NCI-H524 treated with DMSO at 0.1 percent for 48 hours (cell line): ENCODE measurements at regions not wholly inside any gene's neighbourhood (a gene's known extent, or its start where the extent isn't known, plus 50 kb on each side); places are given as distances from the start of the nearest gene placed in this dataset.

Source experiments
- DNase-seq: peaks from one replicate; lab custom pipeline; 2025; lab: John Stamatoyannopoulos, UW

DNA sequence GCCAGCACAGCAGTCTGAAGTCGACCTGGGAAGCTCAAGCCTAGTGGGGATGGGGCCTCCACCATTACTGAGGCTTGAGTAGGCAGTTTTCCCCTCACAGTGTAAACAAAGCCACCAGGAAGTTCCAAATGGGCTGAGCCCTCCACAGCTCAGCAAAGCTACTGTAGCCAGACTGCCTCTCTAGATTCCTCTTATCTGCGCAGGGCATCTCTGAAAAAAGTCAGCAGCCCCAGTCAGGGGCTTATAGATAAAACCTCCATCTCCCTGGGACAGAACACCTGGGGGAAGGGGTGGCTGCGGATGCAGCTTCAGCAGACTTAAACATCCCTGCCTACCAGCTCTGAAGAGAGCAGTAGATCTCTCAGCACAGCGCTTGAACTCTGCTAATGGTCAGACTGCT lies 218.4 kb upstream of the VRK2 start:
- DNase-seq = no peak

DNA sequence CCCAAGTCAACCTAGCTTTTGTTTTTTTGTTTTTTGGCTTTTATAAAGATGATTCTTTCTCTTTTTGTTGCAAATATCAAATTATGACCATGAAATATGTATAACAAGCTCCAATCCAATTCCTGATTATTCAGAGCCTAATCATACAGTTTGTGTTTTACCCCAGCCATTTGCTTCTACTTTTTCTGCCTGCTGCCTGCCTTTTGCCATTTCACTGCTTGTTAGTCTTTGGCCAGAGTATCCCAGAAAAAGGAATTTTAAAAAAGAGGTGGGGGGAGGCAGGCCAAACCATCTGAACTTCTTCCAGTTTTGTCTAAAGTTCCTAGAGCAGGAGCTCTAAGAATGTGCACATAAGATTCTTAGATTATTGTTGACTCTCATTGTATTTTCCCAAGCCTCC lies 211.9 kb upstream of the VRK2 start:
- no peak for DNase-seq

DNA sequence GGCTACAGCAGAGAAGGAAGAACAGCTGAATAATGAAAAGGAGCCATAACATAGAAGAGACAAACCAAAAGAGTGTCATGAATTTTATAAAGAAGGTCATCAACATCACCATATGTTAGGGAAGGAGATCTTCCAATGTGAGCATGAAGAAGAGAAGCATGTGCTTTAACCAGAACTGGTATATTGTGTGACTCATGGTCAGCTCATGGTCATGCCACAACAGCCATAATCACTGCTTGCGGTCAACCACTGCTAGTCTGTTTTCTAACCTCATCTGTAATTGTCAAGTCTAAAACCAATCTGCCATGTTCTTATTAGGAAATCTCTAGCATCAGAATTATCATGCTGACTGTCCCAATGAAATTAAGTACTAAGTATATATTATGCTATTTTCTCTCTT lies 204.1 kb upstream of the VRK2 start:
- DNase-seq = no peak

DNA sequence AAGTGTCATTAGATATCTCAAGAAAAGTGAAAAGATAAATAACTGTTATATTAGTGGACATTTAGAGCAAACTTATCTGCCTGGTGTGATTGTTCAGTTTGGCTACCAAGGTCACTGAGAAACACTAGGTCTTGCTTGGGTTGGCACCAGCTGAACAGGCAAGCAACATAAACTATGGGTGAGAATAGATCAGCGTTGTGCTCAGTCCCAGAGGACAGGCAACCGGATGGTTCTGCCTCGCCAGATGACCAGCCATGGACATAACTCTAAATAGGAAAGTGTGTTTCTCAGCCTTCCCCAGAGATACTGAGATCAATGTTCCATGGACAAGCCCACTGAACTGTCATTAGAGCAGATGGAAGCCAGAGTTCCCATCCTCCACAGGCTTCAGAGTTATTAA lies 203.4 kb upstream of the VRK2 start:
- no peak for DNase-seq

DNA sequence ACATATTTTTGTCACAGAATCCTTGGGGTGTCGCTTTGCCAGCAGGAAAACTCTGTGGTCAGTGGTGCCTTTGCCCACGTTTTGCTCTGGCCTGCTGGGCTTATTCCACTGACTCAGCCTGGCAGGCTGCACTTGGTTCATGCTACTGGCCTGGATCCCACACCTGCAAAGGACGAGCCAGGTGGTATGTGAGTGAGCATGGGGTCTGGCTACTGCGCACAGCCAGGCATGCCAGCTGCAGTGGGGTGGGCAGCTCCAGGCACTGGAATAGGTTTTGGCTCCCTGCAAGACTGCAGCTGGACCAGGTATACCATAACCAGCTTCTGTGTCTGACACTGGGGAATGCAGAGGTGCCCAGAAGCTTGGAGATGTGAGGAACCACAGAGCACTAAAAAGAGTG lies 197.9 kb upstream of the VRK2 start:
- no peak for DNase-seq

DNA sequence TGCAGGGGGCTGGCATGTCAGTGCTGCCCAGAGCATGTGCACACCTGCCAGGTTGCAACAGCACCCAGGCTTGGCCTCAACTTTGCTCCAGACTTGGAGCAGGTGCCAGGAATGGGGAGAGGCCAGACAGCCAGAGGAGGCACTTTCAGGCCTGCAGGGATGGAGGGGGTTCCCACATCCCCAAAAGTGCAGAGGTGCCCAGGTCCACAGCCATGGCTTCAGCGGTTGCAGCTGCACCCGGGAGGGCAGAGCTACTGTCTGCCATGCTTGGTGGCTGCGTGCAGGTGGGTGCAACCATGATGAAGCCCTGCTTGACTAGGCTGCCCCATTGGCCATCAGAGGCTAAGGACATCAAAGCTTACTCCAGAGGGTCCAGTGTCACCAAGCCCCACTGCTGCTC lies 196.8 kb upstream of the VRK2 start:
- DNase-seq = no peak

DNA sequence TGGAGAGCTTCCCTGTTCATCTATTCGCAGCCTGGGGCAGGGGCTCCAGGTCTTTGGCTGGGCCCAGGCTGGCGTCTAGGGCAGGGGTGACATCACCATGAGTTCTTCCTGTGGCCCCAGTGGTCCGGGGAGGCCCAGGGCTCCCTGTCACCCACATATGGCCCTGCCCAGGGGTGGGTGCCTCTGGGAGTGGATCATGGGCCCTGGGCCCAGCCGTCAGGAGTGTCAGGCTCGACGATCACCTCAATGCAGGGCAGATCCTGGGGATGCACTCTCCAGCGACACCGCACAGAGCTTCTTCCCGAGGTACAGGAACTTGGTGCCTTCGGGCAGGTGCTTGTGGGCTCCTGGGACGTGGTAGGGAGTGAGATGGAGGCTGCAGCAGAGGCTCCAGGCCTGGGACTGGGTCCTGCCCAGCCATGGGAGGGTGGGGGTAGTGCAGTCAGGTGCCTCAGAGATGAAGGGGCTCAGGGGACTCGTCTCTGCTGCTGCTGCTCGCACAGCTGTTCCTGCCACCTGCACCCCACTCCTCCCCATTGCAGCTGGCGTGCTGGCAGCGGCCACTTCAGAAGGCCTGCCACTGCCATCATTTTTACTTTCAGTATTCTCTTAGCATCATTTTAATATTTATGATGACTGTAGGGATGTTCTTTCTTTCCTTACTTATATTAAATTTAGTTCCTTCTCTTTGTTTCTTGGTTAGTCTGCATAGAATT lies 196.0 kb upstream of the VRK2 start:
- no peak for DNase-seq

DNA sequence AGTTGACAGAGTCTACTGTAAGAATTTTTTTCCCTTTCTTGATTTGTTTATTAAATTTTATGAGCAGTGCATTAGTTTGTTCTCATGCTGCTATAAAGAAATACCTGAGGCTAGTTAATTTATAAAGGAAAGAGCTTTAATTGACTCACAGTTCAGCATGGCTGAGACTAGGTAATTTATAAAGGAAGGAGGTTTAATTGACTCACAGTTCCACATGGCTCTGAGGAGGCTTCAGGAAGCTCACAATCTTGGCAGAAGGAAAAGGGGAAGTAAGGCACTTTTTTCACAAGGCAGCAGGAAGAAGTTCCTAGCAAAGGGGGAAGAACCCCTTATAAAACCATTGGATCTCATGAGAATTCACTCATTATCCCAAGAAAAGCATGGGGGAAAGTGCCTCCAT lies 191.4 kb upstream of the VRK2 start:
- no peak for DNase-seq

DNA sequence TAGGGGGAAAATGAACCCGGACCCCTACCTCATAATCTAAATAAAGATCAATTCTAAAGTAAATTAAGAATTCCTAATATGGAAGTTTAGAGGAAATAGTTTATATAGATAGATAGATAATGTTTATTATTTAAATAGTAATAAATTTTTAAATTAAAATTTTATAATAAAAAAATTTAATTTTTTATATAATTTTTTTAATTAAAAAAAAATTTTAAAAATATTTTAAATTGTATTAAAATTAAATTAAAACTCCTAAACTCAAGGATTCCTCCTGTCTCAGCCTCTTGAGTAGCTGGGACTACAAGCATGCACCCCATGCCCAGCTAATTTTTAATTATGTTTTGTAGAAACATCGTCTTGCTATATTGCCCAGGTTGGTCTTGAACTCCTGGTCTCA lies 186.9 kb upstream of the VRK2 start:
- DNase-seq = no peak

DNA sequence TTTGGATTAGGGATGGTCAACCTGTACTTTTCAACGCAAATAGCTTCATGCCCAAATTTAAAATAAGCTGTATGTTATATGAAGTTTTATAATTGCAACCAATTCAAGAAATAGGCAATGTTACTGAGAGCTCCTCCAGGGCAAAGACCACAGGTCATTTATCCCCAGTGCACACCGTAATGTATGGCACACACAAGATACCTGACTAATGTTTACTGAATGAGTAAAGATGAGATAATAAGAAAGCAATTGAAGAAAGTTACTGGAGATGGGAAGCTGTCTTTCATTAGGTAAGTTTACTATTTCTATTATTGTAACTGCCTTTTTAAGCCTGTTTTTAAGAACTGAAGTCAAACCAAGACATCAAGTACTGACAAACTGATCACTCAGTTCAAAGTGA lies 184.5 kb upstream of the VRK2 start:
- DNase-seq = no peak

DNA sequence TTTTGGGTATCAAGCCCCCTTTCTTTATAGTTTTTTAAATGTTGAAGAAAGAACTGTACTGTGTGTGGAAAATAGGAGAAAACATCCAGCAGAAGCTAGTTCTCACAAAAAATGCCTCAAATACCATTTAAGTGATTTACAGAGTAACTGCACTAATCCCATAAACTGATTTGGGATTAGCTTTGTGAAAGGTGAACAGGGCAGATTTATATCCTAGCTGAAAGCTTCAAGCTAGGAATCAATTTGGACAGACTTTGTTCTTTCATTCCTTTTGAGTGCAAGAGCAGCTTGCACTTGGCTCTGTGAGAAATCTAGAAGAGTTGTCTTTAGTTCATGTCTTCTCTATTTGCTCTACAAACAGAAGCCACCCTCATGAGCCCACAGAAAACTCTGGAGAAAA lies 183.9 kb upstream of the VRK2 start:
- DNase-seq = peak; percentile 21

DNA sequence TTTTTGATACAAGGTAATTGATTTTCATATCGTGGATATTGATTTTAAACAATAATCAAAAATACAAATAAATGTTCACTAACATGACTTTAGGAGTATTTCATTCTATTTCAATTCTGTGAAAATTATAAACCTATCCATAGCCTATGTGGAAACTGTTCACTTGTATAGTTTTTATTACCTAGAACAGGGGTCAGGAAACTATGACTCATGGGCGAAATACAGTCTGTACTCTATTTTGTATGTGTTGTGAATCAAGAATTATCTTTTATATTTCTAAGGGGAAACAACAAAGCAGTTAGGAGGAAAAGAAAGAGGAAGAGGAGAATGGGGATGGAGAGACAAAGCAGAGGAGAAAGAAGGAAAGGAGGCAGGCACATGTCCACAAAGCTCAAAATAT lies 181.7 kb upstream of the VRK2 start:
- no peak for DNase-seq

DNA sequence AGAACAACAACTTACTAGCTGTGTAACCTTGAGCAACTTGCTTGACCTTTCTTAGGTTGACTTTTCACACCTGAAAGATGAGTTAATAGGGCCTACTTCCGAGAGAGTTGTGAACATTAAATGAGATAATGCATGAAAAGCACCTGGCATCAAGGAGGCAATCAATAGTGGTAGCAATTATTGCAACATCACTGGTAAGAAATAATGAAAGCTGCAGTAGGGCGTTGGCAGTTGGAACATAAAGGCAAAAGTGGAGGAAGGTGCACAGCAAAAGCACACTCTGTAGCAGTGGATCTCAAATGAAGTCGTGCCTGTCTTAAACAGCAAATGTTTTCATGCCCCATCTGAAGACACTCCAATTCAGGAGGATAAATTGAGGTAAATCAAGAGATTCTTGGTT lies 178.9 kb upstream of the VRK2 start:
- DNase-seq = no peak

DNA sequence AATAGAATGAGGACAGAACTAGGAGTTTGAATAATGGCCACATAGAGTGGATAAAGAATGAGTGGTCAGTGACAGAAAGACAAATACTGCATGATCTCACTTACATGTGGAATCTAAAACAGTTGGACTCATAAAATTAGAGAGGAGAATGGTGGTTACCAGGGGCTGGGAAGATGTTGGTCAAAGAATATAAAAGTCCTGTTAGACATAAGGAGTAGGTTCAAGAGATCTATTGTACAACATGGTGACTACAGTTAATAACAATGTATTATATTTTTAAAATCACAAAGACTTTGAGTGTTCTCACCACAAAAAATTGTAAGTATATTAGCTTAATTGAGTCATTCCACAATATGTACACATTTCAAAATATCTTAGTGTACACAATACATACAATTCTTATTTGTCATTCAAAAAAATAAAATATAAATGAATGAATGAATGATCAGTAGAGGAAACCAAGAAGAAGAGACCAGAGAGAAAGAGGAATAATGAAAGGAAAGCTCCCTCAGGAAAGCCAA lies 177.9 kb upstream of the VRK2 start:
- DNase-seq = no peak

DNA sequence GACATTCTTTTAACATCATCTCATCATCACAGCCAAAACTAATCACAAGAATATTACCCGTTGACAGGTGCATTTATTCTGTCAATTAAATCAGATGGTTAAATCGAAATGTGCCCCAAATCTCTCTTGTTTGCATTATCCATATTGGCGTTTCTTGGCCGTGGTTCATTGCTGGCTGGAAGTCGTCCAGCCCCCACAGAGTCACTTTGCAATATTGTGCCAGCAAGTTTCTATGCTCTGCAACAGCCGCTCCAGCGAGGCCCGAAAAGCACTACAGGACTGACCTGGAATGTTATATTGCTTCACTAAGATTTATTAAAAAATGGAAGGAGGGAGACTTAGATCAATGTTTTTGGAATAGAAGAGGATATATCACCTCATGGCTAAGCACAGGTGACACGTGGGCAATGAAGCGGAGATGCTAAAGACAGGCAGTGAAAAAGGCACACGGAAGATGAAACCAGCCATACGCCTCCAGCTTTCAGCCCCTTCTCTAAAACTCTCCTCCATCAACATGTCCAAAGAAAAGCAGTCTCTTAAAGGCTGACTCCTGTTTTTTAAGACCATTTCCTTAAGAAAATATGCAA lies 176.8 kb upstream of the VRK2 start:
- no peak for DNase-seq

DNA sequence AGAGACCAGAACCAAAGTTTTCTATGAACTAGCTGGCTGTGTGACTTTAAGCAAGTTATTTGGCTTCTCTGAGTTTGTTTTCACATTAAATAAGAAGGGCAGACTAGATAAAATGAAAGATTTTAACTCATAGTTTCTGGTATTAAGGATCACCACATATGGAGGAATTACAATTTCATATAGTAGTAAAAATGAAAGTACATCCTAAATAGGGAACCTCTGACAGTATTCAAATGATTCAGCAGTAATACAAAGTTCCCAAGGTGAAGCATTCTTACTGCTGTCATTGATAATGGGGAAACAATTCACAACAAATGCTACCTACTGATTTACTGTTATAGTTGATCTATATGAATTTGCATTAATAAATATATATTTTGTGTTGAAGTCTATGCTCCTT lies 170.3 kb upstream of the VRK2 start:
- no peak for DNase-seq

DNA sequence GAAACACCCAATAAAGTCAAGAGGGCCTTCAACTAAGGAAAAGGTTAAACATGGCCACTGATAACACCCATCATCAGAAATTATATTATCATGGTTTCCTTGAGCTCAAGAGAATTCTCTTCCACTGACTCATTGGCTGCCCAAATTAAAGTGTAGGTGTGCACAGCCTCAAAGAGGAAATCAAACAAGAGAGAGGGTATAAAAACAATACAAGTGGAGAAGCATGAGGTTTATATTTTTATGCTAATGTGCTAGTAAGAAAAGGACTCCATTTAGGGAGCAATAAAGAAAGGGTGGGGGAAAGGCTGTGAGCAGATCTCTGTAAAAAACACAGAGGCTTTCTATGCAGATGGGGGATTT lies 168.8 kb upstream of the VRK2 start:
- DNase-seq = no peak

DNA sequence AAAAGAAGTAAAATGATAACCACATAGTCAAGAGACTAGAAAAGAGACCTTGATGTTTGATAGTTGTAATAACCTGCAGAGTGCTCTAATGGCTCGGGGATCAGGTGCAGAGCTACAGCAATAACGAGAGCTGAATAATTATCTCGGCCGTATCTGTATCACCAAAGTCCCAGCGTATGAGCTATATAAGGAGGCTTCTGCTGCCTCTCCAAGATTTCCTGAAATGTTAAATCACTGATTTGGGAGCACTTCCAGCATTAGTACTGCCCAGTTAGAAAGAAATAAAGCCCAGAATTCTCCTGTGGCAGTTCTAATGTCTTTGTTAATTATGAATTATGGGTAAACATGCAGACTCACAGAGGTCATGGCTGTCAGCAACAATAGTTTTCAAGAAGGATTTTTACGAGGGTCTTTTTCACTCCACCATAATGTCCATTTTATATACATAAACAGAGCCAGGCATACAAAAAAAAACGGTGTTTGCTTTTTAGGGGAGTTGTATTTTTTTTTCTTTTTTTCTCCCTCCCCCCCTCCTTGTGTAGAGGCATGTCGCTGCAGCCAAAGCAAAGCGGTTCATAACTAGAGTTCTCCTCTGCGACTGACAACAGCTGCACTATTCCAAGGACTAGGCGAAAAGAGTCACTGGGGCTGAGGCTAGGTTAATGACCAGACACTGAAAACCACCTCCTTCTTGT lies 168.3 kb upstream of the VRK2 start:
- peak; percentile 50 for DNase-seq

DNA sequence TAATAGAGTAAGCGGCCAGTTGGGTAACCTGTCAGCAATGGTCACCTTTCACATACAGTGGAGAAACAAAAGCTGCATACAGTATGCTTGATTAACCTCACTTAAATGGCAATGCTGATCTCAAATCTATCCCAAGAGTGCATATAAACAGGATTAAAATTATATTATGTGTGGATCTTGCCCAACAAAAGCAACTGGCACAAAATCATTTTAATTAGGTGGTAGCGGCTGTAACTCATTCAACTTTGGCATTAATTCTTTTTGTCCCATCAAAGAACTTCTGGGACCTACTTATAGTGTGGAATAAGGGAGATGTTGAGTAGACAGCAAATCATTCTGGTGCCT lies 167.8 kb upstream of the VRK2 start:
- DNase-seq = no peak

DNA sequence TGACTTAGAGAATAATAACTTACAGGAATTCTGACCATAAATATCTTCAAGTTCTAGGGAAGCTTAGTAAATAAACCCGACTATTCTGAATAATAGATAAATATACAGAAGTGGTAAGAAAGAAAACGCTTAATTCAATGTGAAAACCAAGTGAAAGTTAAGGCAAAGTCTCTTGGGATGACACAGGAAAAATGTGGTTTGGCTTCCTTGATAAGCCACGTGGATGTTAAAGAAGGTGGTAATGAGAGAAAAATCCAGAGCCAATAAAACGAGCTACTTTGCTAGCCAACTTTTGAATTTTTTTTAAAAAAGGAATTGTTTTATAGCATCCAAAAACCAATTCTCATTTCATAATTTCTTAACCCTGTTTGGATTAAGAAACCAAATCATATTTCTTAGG lies 166.2 kb upstream of the VRK2 start:
- DNase-seq = no peak

DNA sequence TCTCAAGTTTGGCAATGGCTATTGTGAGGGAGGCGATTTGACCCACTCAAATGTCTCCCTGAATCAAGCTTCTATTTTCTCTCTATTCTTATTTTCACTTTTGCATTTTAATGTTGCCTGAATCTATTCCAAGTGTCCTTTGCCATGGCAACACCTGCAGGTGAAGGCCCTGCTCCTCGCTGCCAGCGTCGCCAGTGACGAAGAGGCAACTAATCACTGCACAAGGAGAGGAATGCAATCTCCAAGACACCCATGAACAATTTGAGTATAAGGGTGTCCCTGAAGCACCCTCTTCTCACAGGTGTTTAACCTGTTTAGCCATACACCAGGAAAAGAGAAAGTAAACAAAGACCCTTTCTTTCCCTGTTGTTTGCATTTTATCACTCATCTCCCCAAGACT lies 165.6 kb upstream of the VRK2 start:
- DNase-seq = no peak

DNA sequence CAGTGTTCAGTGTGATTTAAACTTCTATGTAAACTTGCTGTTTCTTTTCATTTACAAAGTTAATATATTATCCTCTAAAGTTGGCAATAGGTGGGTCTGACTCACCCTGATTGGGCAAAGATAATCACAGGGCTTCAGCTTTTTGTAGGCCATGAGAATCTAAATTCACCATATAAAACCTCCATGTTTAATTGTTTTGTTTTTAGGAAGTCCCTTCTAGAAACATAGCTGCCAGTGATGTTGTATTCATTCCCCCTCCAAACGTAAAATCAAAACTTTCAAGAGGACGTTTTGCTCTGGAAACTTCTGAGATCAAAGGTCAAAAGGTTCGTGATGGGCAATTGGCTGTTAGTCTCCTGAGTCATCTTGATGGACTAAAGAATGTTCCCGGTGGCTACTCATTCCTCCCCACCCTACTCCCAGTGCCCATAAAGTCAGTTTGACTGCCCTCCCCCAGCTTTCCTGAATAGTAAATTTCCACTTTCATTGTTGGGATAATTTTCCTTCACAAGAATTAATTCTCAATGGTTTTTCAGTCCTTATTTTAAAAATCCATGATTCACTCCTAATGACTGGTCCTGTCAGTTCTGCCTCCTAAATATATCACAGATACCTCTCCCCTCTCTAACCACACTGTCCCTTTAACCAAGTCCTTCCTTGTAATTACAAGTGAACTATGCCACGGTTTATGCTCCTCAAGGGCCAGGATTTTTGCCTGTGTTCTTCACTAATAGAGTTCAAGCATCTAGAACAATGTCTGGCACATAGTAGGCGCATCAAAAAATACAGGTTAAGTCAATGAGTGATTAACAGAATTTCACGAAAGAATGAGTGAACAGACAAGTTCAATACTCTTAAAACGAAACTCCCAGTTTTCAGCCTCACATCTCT lies 164.4 kb upstream of the VRK2 start:
- DNase-seq = no peak
